ENCODE measurements at regions not wholly inside any gene's neighbourhood (a gene's known extent, or its start where the extent isn't known, plus 50 kb on each side); places are given as distances from the start of the nearest gene placed in this dataset.
"Not testable (repeated sequence)": the region's sequence is repeated elsewhere in the genome, so short reads cannot be mapped to it uniquely, and the experiment has no call there.

GRCh38 chr3:87895983-87896382 is 162.8 kb downstream of the CGGBP1 start:
- DNase-seq (ENCODE audit: low spot score) = no peak
- no peak for FAIRE-seq

GRCh38 chr3:87873136-87873535 is 185.7 kb downstream of the CGGBP1 start:
- FAIRE-seq = no peak
- DNase-seq (ENCODE audit: low spot score) = no peak

GRCh38 chr3:87867001-87867400 is 191.8 kb downstream of the CGGBP1 start:
- no peak for DNase-seq (ENCODE audit: low spot score)
- no peak for FAIRE-seq

- DNase-seq (ENCODE audit: low spot score) (no peak), FAIRE-seq (no peak)
These were observed 202.7 kb downstream of the CGGBP1 start for GRCh38 chr3:87856126-87856525.

- peak; percentile 6 for DNase-seq (ENCODE audit: low spot score)
These were observed 203.2 kb downstream of the CGGBP1 start for GRCh38 chr3:87855616-87856015.

GRCh38 chr3:87855211-87855610 is 203.6 kb downstream of the CGGBP1 start:
- DNase-seq (ENCODE audit: low spot score) (no peak), FAIRE-seq (no peak)

More at GRCh38 chr3:87855616-87856015, 203.2 kb downstream of the CGGBP1 start:
- no peak for FAIRE-seq

- FAIRE-seq (no peak), DNase-seq (ENCODE audit: low spot score) (no peak)
These were observed 210.8 kb downstream of the CGGBP1 start for GRCh38 chr3:87848003-87848402.

GRCh38 chr3:87837076-87837475 is 221.7 kb downstream of the CGGBP1 start:
- DNase-seq (ENCODE audit: low spot score) (no peak), FAIRE-seq (no peak)

GRCh38 chr3:87836026-87836425 is 222.8 kb downstream of the CGGBP1 start:
- DNase-seq (ENCODE audit: low spot score) (no peak), FAIRE-seq (no peak)

GRCh38 chr3:87835236-87835635 is 223.6 kb downstream of the CGGBP1 start:
- FAIRE-seq = no peak
- DNase-seq (ENCODE audit: low spot score) = no peak

GRCh38 chr3:87834327-87834726 is 224.5 kb downstream of the CGGBP1 start:
- FAIRE-seq (no peak), DNase-seq (ENCODE audit: low spot score) (no peak)

GRCh38 chr3:87833039-87833377 is 225.8 kb downstream of the CGGBP1 start:
- DNase-seq (ENCODE audit: low spot score) (no peak), FAIRE-seq (no peak)

GRCh38 chr3:87828046-87828445 is 230.8 kb downstream of the CGGBP1 start:
- no peak for FAIRE-seq
- DNase-seq (ENCODE audit: low spot score) = no peak

GRCh38 chr3:87822563-87822962 is 236.2 kb downstream of the CGGBP1 start:
- no peak for DNase-seq (ENCODE audit: low spot score)
- FAIRE-seq = no peak

GRCh38 chr3:87813503-87813902 is 245.3 kb downstream of the CGGBP1 start:
- not testable (repeated sequence) for DNase-seq (ENCODE audit: low spot score); FAIRE-seq

- DNase-seq (ENCODE audit: low spot score) (no peak), FAIRE-seq (no peak)
These were observed 246.9 kb downstream of the CGGBP1 start for GRCh38 chr3:87811953-87812352.

GRCh38 chr3:87810452-87811016 is 248.3 kb downstream of the CGGBP1 start:
- DNase-seq (ENCODE audit: low spot score) = no peak
- FAIRE-seq = no peak

- no peak for DNase-seq (ENCODE audit: low spot score)
- FAIRE-seq = no peak
These were observed 253.1 kb downstream of the CGGBP1 start for GRCh38 chr3:87805670-87806069.

- FAIRE-seq (no peak), DNase-seq (ENCODE audit: low spot score) (no peak)
These were observed 257.4 kb downstream of the CGGBP1 start for GRCh38 chr3:87801409-87801808.

- FAIRE-seq = no peak
These were observed 258.3 kb downstream of the CGGBP1 start for GRCh38 chr3:87800516-87800915.

GRCh38 chr3:87798567-87798947 is 260.2 kb downstream of the CGGBP1 start:
- DNase-seq (ENCODE audit: low spot score) (no peak), FAIRE-seq (no peak)

More at GRCh38 chr3:87800516-87800915, 258.3 kb downstream of the CGGBP1 start:
- no peak for DNase-seq (ENCODE audit: low spot score)

- no peak for DNase-seq (ENCODE audit: low spot score)
- FAIRE-seq = no peak
These were observed 260.8 kb downstream of the CGGBP1 start for GRCh38 chr3:87797872-87798566.

- FAIRE-seq (no peak), DNase-seq (ENCODE audit: low spot score) (no peak)
These were observed 262.0 kb downstream of the CGGBP1 start for GRCh38 chr3:87796843-87797185.
